HG03139 (cell line): ENCODE measurements at regions not wholly inside any gene's neighbourhood (a gene's known extent, or its start where the extent isn't known, plus 50 kb on each side); places are given as distances from the start of the nearest gene placed in this dataset.

Source experiments
- ATAC-seq: cut with Tn5 transposase; IDR thresholded peaks from one replicate; pipeline ENCODE4 v1.9.1; 2021; ENCODE audit not compliant: unreplicated experiment

GRCh38 chr11:97973352-97973857, 1047.3 kb upstream of the CNTN5 start:
- ATAC-seq, result no peak

GRCh38 chr11:97974798-97975498, 1045.8 kb upstream of the CNTN5 start:
- ATAC-seq, result no peak

GRCh38 chr11:97977726-97978125, 1043.0 kb upstream of the CNTN5 start:
- ATAC-seq, result no peak

GRCh38 chr11:97979741-97980140, 1041.0 kb upstream of the CNTN5 start:
- no peak for ATAC-seq

GRCh38 chr11:97982512-97982911, 1038.2 kb upstream of the CNTN5 start:
- ATAC-seq, result no peak

GRCh38 chr11:97989121-97989520, 1031.6 kb upstream of the CNTN5 start:
- no peak for ATAC-seq

- no peak for ATAC-seq
Measured at GRCh38 chr11:97990162-97990920, 1030.4 kb upstream of the CNTN5 start.

GRCh38 chr11:97993562-97993961, 1027.2 kb upstream of the CNTN5 start:
- no peak for ATAC-seq

- no peak for ATAC-seq
Measured at GRCh38 chr11:97995874-97996273, 1024.9 kb upstream of the CNTN5 start.

- ATAC-seq, result no peak
Measured at GRCh38 chr11:97996762-97997161, 1024.0 kb upstream of the CNTN5 start.

- ATAC-seq, result no peak
Measured at GRCh38 chr11:98003606-98004371, 1017.0 kb upstream of the CNTN5 start.

- no peak for ATAC-seq
Measured at GRCh38 chr11:98007072-98007471, 1013.7 kb upstream of the CNTN5 start.

- ATAC-seq, result no peak
Measured at GRCh38 chr11:98027652-98028051, 993.1 kb upstream of the CNTN5 start.

GRCh38 chr11:98029832-98030231, 990.9 kb upstream of the CNTN5 start:
- no peak for ATAC-seq

GRCh38 chr11:98036810-98037209, 983.9 kb upstream of the CNTN5 start:
- no peak for ATAC-seq

- no peak for ATAC-seq
Measured at GRCh38 chr11:98040061-98040808, 980.5 kb upstream of the CNTN5 start.

GRCh38 chr11:98047647-98048046, 973.1 kb upstream of the CNTN5 start:
- ATAC-seq, result no peak

- ATAC-seq, result no peak
Measured at GRCh38 chr11:98053851-98054250, 966.9 kb upstream of the CNTN5 start.

- ATAC-seq, result no peak
Measured at GRCh38 chr11:98056945-98057344, 963.8 kb upstream of the CNTN5 start.

GRCh38 chr11:98059488-98059887, 961.3 kb upstream of the CNTN5 start:
- ATAC-seq, result no peak

GRCh38 chr11:98060759-98061158, 960.0 kb upstream of the CNTN5 start:
- no peak for ATAC-seq
